NCI-H345 treated with DMSO at 0.1 percent for 48 hours (cell line): ENCODE measurements at regions not wholly inside any gene's neighbourhood (a gene's known extent, or its start where the extent isn't known, plus 50 kb on each side); places are given as distances from the start of the nearest gene placed in this dataset.
A peak's percentile ranks its signal among the peaks of the same experiment; 100 is the strongest.

ENCODE experiments used
- DNase-seq: peaks from one replicate; lab custom pipeline; 2025; ENCODE audit not compliant: unreplicated experiment; lab: John Stamatoyannopoulos, UW

DNA sequence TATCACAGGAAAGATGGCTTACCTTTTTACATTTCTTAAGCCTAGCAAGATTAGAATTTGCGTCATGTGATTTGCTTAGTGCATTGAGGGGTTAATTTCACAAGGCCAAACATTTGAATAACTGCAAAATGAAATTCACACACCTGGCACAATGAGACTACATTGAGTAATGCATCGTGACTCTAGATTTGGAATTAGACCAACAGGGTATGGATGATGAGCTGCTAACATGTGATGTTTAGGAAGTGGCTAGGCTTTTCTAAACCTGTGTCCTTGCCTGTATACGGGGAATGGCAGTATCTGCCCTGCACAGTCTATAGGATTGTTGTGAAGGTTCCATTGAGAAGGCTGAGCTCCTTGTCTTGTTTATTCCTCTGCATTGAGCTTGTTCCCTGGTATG is 160.1 kb downstream of the MFSD1 start:
- no peak for DNase-seq

DNA sequence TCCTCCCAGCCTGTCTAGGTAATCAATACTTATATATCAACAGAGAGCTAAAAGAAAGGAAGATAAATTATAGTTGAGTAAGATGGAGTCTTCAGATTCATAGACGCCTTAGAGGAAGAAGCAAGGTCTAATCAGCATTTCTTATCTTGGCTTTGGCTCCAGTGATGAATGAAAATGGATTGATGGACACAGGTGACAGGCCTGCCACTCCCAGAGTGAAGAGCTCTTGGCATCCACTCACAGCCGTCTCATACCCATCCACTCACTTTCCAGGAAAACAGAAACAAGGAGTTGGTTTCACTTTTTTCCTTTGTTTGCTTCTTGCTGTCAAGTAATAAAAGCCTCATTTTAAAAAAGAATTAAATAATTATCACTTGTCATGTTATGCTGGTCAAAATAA is 168.2 kb downstream of the MFSD1 start:
- no peak for DNase-seq

DNA sequence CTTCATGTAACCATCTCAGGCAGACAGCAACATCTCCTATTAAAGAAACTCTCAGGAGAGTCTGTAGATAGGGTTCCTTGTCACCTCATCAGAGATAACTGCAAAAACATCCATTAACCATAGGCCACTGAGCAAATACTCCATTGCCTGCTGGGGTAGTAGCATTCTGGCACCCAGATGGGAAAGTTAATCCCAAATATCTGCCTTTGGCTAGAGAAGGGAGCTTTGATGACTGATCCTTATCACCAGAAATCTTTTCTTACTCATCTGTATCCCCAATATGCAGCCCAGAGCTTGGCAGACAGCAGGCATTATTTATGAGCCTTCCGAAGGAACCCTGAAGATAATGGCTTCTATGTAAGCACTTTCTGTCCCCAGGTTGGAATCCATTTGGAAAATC is 173.1 kb downstream of the MFSD1 start:
- no peak for DNase-seq

DNA sequence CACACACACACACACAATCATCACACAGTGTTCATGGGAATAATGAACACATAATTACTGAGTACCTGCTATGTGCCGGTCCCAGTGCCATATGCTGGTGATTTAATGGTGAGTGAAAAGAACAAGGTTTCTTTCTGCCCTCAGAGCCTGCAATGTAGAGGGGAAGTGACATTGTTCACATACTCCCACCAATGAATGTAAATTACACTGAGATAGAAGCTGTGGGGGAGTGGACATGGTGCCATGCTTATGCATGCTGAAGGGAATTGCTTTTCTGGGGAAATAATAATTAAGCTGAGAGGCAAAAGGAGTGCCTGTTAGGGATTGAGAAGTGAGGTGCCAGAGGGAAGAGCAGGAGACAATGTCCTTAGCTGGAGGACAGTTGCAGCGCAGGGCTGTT is 175.1 kb downstream of the MFSD1 start:
- no peak for DNase-seq

DNA sequence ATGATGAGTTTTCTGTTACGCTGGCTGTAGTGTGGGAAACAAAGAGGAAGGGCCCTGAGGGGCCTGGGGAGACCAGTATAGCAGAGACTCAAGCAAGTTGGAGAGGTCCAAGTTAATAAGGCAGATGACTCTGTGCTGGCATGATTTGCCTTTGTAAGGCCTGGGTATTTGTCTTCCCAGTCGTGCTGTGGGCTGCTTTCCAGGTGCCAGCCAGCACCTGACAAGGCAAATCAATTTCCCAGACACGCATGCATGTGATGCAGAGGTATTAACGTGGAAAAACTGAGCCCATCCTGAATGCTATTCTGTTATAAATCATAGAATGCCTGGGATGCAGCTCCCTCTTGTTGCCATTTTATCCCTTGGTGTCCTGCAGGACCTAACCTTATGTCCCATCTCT is 175.6 kb downstream of the MFSD1 start:
- DNase-seq: no peak

DNA sequence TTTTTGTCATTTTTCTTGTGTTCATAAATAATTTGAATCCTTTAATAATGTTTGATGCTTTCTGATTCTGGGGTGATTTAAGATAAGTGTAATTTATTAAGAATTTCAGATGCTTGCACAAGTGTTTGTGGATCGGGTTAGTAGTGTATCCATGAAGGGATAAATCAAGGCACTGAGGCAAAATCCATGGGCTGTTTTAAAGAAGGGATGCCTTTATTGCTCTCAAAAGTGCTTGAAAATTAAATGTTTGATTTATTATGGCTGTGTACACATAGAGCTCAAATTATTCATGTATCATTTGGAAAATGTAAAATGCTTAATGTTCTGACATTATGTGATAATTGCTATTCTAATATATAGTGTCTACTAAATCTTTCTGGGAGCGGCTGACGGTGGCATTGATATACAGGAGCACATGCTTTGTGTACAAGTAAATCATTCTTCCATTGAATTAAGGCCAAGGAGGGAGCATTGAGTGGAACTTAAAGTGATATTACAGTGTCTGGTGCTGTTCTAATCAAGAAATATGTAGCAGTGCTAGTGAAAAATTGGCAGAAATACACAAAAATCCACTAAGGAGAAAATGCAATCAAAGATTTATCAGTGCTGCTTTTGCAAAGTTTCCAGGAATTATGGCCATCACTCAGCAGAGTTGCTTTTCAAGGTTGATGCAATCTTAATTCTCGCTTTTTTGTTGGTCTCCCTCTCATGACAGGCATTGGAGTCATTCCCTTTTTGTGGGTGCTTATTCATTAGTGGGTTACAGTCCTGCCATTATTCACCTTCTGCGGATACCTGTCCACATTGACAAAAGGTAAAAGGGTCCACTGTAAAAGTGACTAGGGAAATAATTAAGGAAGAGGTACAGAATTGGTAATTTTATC is 181.6 kb downstream of the MFSD1 start:
- DNase-seq: no peak

DNA sequence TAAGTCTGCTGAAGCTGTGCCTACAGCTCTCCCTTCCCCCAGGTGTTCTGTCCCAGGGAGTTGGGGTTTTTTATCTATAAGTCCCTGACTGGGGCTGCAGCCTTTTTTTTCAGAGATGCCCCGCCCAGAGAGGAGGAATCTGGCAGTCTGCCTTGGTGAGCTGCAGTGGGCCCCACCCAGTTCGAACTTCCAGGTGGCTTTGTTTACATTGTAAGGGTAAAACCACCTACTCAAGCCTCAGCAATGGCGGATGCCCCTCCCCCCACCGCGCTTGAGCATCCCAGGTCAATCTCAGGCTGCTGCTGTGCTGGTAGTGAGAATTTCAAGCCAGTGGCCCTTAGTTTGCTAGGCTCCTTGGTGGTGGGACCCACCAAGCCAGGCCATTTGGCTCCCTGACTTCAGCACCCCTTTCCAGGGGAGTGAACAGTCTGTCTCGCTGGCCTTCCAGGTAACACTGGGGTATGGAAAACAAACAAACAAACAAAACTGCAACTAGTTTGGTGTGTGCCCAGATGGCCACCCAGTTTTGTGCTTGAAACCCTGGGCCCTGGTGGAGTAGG is 189.4 kb downstream of the MFSD1 start:
- peak; percentile 54 for DNase-seq

DNA sequence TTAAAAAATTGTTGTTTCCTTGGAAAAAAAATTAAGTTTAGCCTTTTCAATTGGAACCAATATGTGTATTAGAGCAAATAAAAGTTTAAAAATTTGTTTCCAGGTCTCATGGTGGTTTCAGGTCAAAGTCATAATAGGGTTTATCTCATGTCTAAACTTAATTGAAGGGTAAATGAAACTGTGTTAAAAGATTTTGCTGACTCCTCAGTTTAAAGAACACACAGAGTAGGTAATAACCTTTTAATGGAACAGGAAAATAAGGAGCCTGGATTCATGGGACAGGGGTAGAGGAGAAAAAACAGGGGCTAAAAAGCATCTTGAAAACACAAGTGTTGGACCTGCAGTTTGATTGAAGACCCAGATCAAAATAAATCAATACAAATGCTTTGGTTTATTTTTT is 190.6 kb downstream of the MFSD1 start:
- DNase-seq: no peak

DNA sequence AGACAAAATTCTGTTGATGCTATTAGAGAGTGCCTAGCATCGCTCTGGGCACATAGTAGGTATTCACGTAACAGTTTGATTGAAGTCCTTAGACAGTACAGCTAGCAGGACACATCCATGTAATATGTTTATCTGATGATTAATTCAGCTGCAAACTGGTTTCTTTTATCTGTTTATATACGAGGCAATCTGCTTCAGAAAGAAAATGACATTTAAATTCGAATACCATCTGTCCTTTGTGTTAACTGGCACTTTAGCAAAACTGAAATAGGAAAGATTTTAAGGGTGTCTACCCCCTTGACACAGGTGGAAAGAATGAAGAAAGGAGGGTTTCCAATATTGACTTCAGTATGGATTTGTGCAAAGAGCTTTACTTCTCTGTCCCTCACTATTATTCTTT is 192.5 kb downstream of the MFSD1 start:
- DNase-seq: no peak

DNA sequence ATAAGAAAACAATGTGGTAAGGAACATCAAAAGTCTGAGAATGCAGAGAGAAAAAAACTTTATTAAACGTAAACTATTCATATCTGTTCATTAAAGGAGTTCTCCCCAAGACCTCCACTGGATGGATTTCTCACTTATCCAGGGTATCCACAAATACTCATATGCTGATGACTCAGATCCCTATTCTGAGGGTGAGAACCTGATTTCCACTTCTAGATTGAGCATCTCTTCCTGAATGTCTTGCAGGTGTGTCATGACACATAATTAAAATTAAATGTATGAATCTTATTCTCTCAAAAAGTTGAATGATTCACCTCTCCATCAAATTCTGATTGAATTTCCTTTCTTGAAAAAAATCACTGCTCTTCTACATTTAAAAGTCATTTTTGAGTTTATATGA is 199.9 kb downstream of the MFSD1 start:
- DNase-seq: no peak

DNA sequence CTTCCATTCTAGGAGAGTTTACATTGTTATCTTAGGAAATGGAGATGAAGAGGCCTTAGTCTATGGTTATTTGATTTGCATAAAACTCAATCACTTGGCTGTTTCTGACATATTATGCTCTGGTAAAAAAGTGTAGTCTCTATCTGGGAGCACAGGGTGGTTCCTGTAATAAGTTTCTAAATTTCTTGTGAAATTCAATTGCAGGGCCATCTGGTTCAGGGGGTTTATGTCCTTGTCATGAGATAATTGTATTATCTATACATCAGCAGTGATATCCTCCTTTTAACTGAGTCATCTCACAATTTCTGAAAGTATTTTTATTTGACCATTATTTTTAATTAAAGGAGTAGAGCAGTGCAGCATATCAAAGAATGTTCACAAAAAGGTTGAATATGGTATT is 203.3 kb downstream of the MFSD1 start:
- DNase-seq: no peak

DNA sequence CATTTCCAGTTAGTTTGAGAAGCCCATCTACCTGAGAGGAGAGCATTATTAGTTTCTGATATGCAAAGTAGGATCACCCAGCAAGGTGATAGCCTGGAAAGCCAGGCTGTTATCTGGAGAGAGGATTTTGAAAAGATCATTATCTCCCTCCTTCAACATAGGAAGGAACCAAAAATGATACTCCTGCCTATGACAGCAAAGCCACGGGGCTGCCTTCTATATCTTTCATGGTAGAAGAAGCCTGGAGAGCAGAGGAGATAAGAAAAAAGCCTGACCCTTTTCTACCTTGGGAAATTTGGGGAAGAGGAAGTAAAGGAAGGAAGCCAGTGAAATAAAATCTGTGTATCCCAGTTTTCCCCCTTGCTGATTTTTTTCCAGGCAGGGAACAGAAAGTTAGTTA is 205.5 kb downstream of the MFSD1 start:
- DNase-seq: no peak

DNA sequence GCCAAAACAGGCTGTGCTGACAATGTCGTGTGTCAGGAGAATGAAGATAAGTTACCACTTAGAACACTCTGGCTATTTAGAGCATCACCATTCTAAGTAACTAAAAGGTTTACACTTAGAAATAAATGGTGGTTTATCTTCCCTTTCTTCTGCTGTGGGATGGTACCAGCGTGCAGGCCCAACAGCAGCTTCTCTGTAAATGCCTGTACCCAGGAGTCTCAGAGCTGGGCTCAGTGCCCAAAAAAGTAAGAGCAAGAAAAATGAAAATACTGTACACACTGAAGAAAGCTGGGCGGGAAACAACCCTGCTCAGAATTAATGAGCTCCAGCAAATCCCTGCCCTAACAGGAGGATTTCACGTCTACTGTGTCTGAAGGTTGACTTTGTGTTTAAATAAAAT is 206.5 kb downstream of the MFSD1 start:
- no peak for DNase-seq

DNA sequence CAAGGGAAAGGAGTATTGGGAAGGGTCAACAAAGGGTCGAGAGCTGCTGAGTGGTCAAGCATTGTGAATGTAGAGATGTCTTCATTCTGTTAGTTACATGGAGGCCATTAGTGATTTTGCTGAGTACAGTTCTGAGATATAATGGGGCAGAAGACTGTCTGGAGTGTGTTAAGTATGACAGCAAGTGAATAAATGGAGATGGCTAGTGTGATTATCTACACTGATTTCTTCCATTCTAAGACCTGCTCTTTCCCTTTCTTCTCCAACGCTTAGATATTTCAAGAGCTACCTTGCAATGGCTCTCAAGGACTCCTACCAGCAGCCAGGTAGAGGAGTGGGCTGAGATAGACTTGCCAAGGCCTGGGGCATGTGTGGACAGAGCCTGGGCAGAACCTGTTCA is 216.5 kb downstream of the MFSD1 start:
- DNase-seq: no peak

DNA sequence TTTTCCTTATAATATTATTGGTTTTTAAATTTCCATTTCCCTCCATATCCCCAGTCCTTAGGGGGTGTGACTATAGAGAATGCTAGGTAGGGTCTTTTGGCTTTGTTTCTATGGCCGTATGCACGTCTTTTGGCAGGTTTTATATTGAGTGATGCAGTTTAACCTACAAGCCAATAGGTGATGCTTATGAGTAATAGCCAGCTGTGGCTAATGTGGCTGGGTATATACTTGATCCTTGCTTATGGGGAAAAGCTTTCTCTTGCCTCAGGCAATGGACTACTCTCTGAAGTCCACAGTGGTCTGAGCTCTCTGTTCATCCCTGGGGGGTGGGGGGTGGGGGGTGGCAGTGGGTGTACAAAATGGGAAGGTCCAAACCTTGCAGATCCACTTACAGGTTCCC is 223.9 kb downstream of the MFSD1 start:
- no peak for DNase-seq

DNA sequence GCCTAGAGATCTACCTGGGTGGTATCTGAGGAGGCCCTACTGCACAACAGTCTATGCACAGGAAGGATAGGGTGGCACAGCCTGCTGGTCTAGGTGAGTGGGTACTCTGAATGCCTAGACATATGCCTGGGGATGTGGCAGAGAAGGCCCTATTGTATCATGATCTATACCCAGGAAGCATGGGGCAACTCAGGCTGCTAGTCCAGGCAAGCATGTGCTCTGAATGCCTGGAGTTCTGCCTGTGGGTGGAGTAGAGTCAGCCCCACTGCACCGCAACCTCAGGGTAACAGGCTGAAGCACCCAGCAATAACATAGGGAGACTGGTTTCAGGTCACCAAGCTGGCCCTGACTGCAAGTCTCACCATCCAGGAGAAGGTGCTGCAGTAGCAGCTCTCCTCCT is 224.7 kb downstream of the MFSD1 start:
- no peak for DNase-seq

DNA sequence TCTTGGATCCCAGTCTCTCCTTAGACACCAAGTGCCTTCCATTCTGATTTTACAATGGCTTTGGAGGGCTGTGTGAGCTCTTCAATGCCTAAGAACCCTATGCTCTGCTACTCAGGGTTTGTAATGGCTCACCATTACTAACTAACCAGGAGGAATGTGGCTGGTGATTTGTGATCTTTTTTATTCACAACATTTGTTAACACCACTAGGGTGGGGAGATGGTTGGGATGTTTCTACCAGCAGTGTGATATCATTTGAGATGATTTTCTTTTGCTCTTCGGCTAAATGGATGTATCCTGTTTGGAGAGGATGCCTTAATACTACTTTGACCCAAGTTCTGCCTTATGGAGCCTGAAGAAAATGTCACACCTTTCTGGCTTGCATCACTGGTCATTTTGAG is 226.9 kb downstream of the MFSD1 start:
- no peak for DNase-seq

DNA sequence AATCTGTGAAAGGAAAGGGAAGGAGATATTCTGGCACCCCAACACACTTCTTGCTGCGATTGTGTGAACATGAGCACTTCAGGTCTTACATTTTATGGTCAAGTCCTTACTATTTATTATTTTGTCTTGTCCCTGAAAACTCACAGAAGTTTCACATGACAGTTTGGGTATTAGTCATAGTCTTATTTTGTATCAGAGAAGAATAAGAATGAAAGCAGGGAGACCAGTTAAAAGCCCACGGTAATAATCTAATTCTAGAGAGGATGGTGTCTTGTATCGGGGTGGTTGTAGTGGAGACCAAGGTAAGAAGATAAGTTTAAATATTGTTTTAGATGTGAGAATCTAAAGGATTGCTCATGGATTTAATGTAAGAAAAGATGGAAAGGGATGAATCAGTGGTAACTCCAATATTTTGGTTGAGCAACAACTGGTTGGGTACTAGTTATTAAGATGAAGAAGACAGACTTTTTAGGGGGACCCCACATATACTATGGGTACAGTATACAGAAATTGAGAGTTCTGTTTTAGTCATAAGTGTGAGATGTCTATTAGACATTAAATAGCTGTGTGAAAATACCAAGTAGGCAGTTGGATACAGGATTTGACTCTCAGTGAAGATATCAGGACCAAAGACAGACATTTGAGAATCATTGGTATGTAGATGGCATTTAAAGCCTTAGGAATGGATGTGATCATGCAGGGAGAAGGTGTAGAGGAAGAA is 227.6 kb downstream of the MFSD1 start:
- DNase-seq: no peak

DNA sequence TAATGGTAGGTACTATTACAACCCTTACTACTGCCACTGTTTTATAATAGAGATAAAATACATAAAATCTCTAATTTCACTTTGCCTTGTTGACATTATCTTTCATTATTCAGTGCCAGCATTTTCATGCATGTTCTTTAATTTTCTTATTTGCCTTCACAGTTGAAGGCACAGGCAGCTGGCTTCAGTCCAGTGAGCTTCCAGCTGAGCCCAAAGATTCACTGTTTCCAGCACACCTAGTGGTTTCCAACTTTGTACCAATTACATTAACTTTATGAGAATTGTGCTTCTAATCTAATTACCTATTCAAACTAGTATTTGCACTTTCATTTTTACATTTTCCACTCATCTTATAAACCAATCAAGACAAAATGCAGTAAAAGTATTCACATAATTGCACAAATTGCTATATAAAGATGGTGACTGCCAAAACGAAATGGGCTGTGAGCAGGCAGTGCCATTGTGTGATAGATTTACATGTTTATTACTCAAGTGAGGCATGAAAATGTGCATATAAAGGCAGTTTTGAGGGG is 228.3 kb downstream of the MFSD1 start:
- peak; percentile 21 for DNase-seq

DNA sequence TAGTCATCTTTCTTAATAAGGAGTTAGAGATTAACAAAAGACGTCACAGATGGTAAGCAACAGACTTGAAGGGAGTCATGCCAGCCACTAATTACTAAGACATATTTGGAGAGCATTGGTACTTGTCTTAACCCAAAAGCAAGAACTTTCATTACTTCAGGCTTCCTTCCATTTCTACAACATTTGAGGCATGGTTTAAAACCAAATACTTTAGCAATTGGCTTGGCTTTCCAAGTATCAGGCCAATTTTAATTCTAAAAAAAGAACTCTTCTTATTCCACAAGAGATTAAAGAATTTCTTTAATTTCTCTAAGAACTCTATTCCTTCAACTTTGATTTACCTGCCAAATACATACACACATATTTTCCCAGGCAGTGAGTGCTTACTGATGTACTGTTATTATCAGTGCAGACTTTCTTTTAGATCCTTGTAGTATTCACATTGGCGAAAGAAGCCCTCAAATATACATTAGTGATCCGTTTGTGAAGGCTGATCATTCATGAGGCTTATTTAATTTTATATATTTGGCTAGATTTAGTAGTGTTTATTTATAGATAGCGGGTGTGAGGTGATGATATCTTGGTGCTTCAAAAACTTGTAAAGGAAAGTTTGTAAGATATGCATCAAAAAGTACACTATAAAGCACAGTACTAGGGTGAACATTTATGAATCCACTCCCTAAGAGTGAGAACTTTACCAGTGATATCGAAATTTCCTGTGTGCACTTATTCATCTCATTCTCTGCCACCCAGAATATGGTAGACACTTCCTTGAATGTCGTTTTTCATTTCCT is 229.2 kb downstream of the MFSD1 start:
- DNase-seq: no peak

DNA sequence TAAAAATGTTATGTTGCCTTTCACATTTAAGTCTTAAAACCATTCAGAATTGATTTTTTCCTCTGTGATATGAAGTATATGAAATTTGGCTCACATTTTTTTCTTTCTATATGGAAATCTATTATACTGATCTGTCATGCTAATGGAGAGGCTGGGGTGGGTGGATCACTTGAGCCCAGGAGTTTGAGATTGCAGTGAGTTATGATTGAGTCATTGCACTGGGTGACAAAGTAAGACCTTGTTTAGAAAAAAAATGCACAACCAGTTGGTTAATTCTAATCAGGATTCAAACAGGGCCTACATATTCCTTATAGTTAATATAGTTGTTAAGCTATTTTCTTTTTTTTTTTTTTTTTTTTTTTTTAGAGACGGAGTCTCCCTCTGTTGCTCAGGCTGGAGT is 230.5 kb downstream of the MFSD1 start:
- no peak for DNase-seq
